ENCODE measurements at regions not wholly inside any gene's neighbourhood (a gene's known extent, or its start where the extent isn't known, plus 50 kb on each side); places are given as distances from the start of the nearest gene placed in this dataset.
A peak's percentile ranks its signal among the peaks of the same experiment; 100 is the strongest.

DNA sequence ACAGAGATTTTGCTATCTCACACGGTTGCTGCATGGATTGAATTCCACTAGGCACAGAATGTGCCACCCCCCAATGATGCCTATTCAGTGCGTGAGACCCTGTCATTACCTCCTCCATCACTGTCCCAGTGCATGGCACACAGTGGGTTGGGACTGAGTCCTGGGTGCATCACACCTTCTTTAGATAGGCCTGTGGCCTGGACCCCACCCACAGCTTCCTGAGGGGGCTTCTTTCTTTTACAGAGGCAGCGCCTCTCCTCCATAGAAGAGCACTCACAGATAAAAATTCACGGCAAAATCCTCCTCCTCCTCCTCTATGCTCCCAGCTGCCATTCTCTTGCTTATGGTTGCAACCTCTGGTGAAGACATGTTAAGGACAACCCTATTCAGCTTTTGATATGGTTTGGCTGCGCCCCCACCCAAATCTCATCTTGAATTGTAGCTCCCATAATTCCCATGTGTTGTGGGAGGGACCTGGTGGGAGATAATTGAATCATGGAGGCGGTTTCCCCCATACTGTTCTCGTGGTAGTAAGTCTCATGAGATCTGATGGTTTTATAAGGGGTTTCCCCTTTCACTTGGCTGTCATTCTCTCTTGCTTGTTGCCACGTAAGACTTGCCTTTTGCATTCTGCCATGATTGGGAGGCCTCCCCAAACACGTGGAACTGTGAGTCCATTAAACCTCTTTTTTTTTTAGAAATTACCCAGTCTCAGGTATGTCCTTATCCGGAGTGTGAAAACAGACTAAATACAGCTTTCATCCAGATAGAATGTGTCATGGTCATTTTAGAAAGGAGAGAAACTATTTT lies 147.6 kb downstream of the KLF13 start:
- DNase-seq (no peak), ATAC-seq (no peak)
- no peak for TF ChIP-seq CTCF (IDR thresholded peaks at IDR 0.05)
- H3K4me3 ChIP-seq: no peak overlapping the region
- H3K9me3 ChIP-seq: no peaks in the 10 kb centered on the region
- H3K27ac ChIP-seq: peak overlapping the region; percentile 47
- intact Hi-C loops (cut with DNase I): no loop called here
- H3K36me3 ChIP-seq: no peaks in the 10 kb centered on the region
- peaks cover 13% of the 10 kb centered on the region for H3K4me1 ChIP-seq
- no peaks in the 10 kb centered on the region for H3K27me3 ChIP-seq

- no peak for ATAC-seq
- TF ChIP-seq CTCF (IDR thresholded peaks at IDR 0.05): no peak
- Histone ChIP-seq H3K9me3 (no peaks in the 10 kb centered on the region), H3K36me3 (no peaks in the 10 kb centered on the region), H3K27me3 (no peaks in the 10 kb centered on the region), H3K4me1 (peaks cover 13% of the 10 kb centered on the region), H3K4me3 (no peak overlapping the region), H3K27ac (no peak overlapping the region)
- intact Hi-C loops (cut with DNase I): no loop called here
- DNase-seq: peak; percentile 60
These were observed 149.7 kb downstream of the KLF13 start for GRCh38 chr15:31476236-31476810.

- peaks cover 13% of the 10 kb centered on the region for H3K4me1 ChIP-seq
- no peak overlapping the region for H3K4me3 ChIP-seq
- peaks cover under 1% of the 10 kb centered on the region for H3K27me3 ChIP-seq
- no peaks in the 10 kb centered on the region for H3K9me3 ChIP-seq
- DNase-seq: peak; percentile 42
- no peaks in the 10 kb centered on the region for H3K36me3 ChIP-seq
- ATAC-seq: no peak
- intact Hi-C loops (cut with DNase I): no loop called here
- H3K27ac ChIP-seq: no peak overlapping the region
- no peak for TF ChIP-seq CTCF (IDR thresholded peaks at IDR 0.05)
These were observed 150.2 kb downstream of the KLF13 start for GRCh38 chr15:31476866-31477265.

- H3K4me3 ChIP-seq: no peak overlapping the region
- H3K27me3 ChIP-seq: peaks cover 4% of the 10 kb centered on the region
- intact Hi-C loops (cut with DNase I): no loop called here
- ATAC-seq: no peak
- H3K4me1 ChIP-seq: peaks cover 10% of the 10 kb centered on the region
- no peaks in the 10 kb centered on the region for H3K36me3 ChIP-seq
- TF ChIP-seq CTCF (IDR thresholded peaks at IDR 0.05): no peak
- no peaks in the 10 kb centered on the region for H3K9me3 ChIP-seq
- no peak overlapping the region for H3K27ac ChIP-seq
- DNase-seq: no peak
These were observed 150.7 kb downstream of the KLF13 start for GRCh38 chr15:31477301-31477700.

- TF ChIP-seq CTCF (IDR thresholded peaks at IDR 0.05): no peak
- intact Hi-C loops (cut with DNase I): no loop called here
- Histone ChIP-seq H3K4me3 (no peak overlapping the region), H3K9me3 (no peaks in the 10 kb centered on the region), H3K4me1 (peaks cover 3% of the 10 kb centered on the region), H3K27me3 (peaks cover 11% of the 10 kb centered on the region), H3K27ac (no peak overlapping the region), H3K36me3 (no peaks in the 10 kb centered on the region)
- ATAC-seq (no peak), DNase-seq (no peak)
These were observed 151.4 kb downstream of the KLF13 start for GRCh38 chr15:31477851-31478701.
